ENCODE measurements at regions not wholly inside any gene's neighbourhood (a gene's known extent, or its start where the extent isn't known, plus 50 kb on each side); places are given as distances from the start of the nearest gene placed in this dataset.
"Not testable (repeated sequence)": the region's sequence is repeated elsewhere in the genome, so short reads cannot be mapped to it uniquely, and the experiment has no call there.

GRCh38 chr12:20093190-20093810 lies 275.0 kb upstream of the PDE3A start:
- H3K4me3 Mint-ChIP-seq (ENCODE audit: low read depth); DNase-seq (ENCODE audit: low spot score); intact Hi-C loops (cut with micrococcal nuclease); H3K4me1 Mint-ChIP-seq (ENCODE audit: low read depth); H3K27me3 Mint-ChIP-seq (ENCODE audit: low read depth); H3K27ac Mint-ChIP-seq; H3K9me3 Mint-ChIP-seq; H3K36me3 Mint-ChIP-seq (ENCODE audit: low read depth): not testable (repeated sequence)

- Mint-ChIP-seq H3K9me3 (no peaks in the 10 kb centered on the region), H3K4me1 (ENCODE audit: low read depth) (no peaks in the 10 kb centered on the region), H3K27ac (no peak overlapping the region), H3K4me3 (ENCODE audit: low read depth) (no peak overlapping the region), H3K36me3 (ENCODE audit: low read depth) (no peaks in the 10 kb centered on the region), H3K27me3 (ENCODE audit: low read depth) (no peaks in the 10 kb centered on the region)
- no peak for DNase-seq (ENCODE audit: low spot score)
- intact Hi-C loops (cut with micrococcal nuclease) = no loop called here
Observed at GRCh38 chr12:20096430-20096829, 271.9 kb upstream of the PDE3A start.

- no peaks in the 10 kb centered on the region for H3K4me1 Mint-ChIP-seq (ENCODE audit: low read depth)
- H3K9me3 Mint-ChIP-seq = no peaks in the 10 kb centered on the region
- intact Hi-C loops (cut with micrococcal nuclease) = no loop called here
- H3K27ac Mint-ChIP-seq = no peak overlapping the region
- H3K36me3 Mint-ChIP-seq (ENCODE audit: low read depth) = no peaks in the 10 kb centered on the region
- no peak overlapping the region for H3K4me3 Mint-ChIP-seq (ENCODE audit: low read depth)
- no peaks in the 10 kb centered on the region for H3K27me3 Mint-ChIP-seq (ENCODE audit: low read depth)
- no peak for DNase-seq (ENCODE audit: low spot score)
Observed at GRCh38 chr12:20097626-20098025, 270.7 kb upstream of the PDE3A start.

GRCh38 chr12:20099395-20100183 lies 268.7 kb upstream of the PDE3A start:
- H3K27me3 Mint-ChIP-seq (ENCODE audit: low read depth) = no peaks in the 10 kb centered on the region
- no peak for DNase-seq (ENCODE audit: low spot score)

GRCh38 chr12:20101046-20101445 lies 267.3 kb upstream of the PDE3A start:
- Mint-ChIP-seq H3K4me3 (ENCODE audit: low read depth) (no peak overlapping the region), H3K27me3 (ENCODE audit: low read depth) (no peaks in the 10 kb centered on the region), H3K27ac (no peak overlapping the region), H3K36me3 (ENCODE audit: low read depth) (no peaks in the 10 kb centered on the region), H3K9me3 (no peaks in the 10 kb centered on the region), H3K4me1 (ENCODE audit: low read depth) (no peaks in the 10 kb centered on the region)
- DNase-seq (ENCODE audit: low spot score) = no peak
- intact Hi-C loops (cut with micrococcal nuclease) = no loop called here

More at GRCh38 chr12:20099395-20100183, 268.7 kb upstream of the PDE3A start:
- Mint-ChIP-seq H3K27ac (no peak overlapping the region), H3K4me1 (ENCODE audit: low read depth) (no peaks in the 10 kb centered on the region), H3K36me3 (ENCODE audit: low read depth) (no peaks in the 10 kb centered on the region), H3K4me3 (ENCODE audit: low read depth) (no peak overlapping the region), H3K9me3 (no peaks in the 10 kb centered on the region)
- intact Hi-C loops (cut with micrococcal nuclease) = no loop called here

GRCh38 chr12:20105943-20106342 lies 262.4 kb upstream of the PDE3A start:
- no peak for DNase-seq (ENCODE audit: low spot score)
- Mint-ChIP-seq H3K27me3 (ENCODE audit: low read depth) (no peaks in the 10 kb centered on the region), H3K27ac (no peak overlapping the region), H3K4me3 (ENCODE audit: low read depth) (no peak overlapping the region), H3K9me3 (no peaks in the 10 kb centered on the region), H3K36me3 (ENCODE audit: low read depth) (no peaks in the 10 kb centered on the region), H3K4me1 (ENCODE audit: low read depth) (no peaks in the 10 kb centered on the region)
- intact Hi-C loops (cut with micrococcal nuclease) = no loop called here

GRCh38 chr12:20109676-20110075 lies 258.7 kb upstream of the PDE3A start:
- intact Hi-C loops (cut with micrococcal nuclease) = no loop called here
- peaks cover 9% of the 10 kb centered on the region for H3K9me3 Mint-ChIP-seq
- no peak for DNase-seq (ENCODE audit: low spot score)
- no peaks in the 10 kb centered on the region for H3K27me3 Mint-ChIP-seq (ENCODE audit: low read depth)
- H3K27ac Mint-ChIP-seq = no peak overlapping the region
- H3K36me3 Mint-ChIP-seq (ENCODE audit: low read depth) = no peaks in the 10 kb centered on the region
- no peaks in the 10 kb centered on the region for H3K4me1 Mint-ChIP-seq (ENCODE audit: low read depth)
- H3K4me3 Mint-ChIP-seq (ENCODE audit: low read depth) = no peak overlapping the region

- H3K36me3 Mint-ChIP-seq (ENCODE audit: low read depth); DNase-seq (ENCODE audit: low spot score); H3K4me1 Mint-ChIP-seq (ENCODE audit: low read depth); H3K27me3 Mint-ChIP-seq (ENCODE audit: low read depth); H3K27ac Mint-ChIP-seq; H3K4me3 Mint-ChIP-seq (ENCODE audit: low read depth); intact Hi-C loops (cut with micrococcal nuclease): not testable (repeated sequence)
- peaks cover 25% of the 10 kb centered on the region for H3K9me3 Mint-ChIP-seq
Observed at GRCh38 chr12:20115371-20115770, 253.0 kb upstream of the PDE3A start.

- Mint-ChIP-seq H3K4me3 (ENCODE audit: low read depth) (no peak overlapping the region), H3K9me3 (peaks cover 16% of the 10 kb centered on the region), H3K36me3 (ENCODE audit: low read depth) (no peaks in the 10 kb centered on the region), H3K27ac (no peak overlapping the region), H3K27me3 (ENCODE audit: low read depth) (no peaks in the 10 kb centered on the region), H3K4me1 (ENCODE audit: low read depth) (no peaks in the 10 kb centered on the region)
- intact Hi-C loops (cut with micrococcal nuclease) = no loop called here
- no peak for DNase-seq (ENCODE audit: low spot score)
Observed at GRCh38 chr12:20119596-20120402, 248.5 kb upstream of the PDE3A start.

GRCh38 chr12:20120403-20120725 lies 248.0 kb upstream of the PDE3A start:
- Mint-ChIP-seq H3K9me3 (peaks cover 16% of the 10 kb centered on the region), H3K4me3 (ENCODE audit: low read depth) (no peak overlapping the region), H3K4me1 (ENCODE audit: low read depth) (no peaks in the 10 kb centered on the region), H3K36me3 (ENCODE audit: low read depth) (no peaks in the 10 kb centered on the region), H3K27ac (no peak overlapping the region), H3K27me3 (ENCODE audit: low read depth) (no peaks in the 10 kb centered on the region)
- no peak for DNase-seq (ENCODE audit: low spot score)
- intact Hi-C loops (cut with micrococcal nuclease) = no loop called here

- peaks cover 7% of the 10 kb centered on the region for H3K9me3 Mint-ChIP-seq
- H3K36me3 Mint-ChIP-seq (ENCODE audit: low read depth) = no peaks in the 10 kb centered on the region
- no peak for DNase-seq (ENCODE audit: low spot score)
- H3K4me3 Mint-ChIP-seq (ENCODE audit: low read depth) = no peak overlapping the region
- no peak overlapping the region for H3K27ac Mint-ChIP-seq
- H3K4me1 Mint-ChIP-seq (ENCODE audit: low read depth) = no peaks in the 10 kb centered on the region
- intact Hi-C loops (cut with micrococcal nuclease) = no loop called here
- no peaks in the 10 kb centered on the region for H3K27me3 Mint-ChIP-seq (ENCODE audit: low read depth)
Observed at GRCh38 chr12:20122274-20122673, 246.1 kb upstream of the PDE3A start.

GRCh38 chr12:20123465-20123864 lies 244.9 kb upstream of the PDE3A start:
- Mint-ChIP-seq H3K27me3 (ENCODE audit: low read depth) (no peaks in the 10 kb centered on the region), H3K9me3 (no peaks in the 10 kb centered on the region), H3K36me3 (ENCODE audit: low read depth) (no peaks in the 10 kb centered on the region), H3K4me1 (ENCODE audit: low read depth) (no peaks in the 10 kb centered on the region), H3K4me3 (ENCODE audit: low read depth) (no peak overlapping the region), H3K27ac (no peak overlapping the region)
- DNase-seq (ENCODE audit: low spot score) = no peak
- intact Hi-C loops (cut with micrococcal nuclease) = no loop called here

- H3K9me3 Mint-ChIP-seq = no peaks in the 10 kb centered on the region
- no peak overlapping the region for H3K4me3 Mint-ChIP-seq (ENCODE audit: low read depth)
- H3K4me1 Mint-ChIP-seq (ENCODE audit: low read depth) = no peaks in the 10 kb centered on the region
- H3K36me3 Mint-ChIP-seq (ENCODE audit: low read depth) = no peaks in the 10 kb centered on the region
- intact Hi-C loops (cut with micrococcal nuclease) = no loop called here
- no peak overlapping the region for H3K27ac Mint-ChIP-seq
- DNase-seq (ENCODE audit: low spot score) = no peak
- no peaks in the 10 kb centered on the region for H3K27me3 Mint-ChIP-seq (ENCODE audit: low read depth)
Observed at GRCh38 chr12:20125276-20125798, 243.0 kb upstream of the PDE3A start.
